ENCODE measurements at regions not wholly inside any gene's neighbourhood (a gene's known extent, or its start where the extent isn't known, plus 50 kb on each side); places are given as distances from the start of the nearest gene placed in this dataset.

GRCh38 chr9:99699396-99699795, 122.3 kb upstream of the NR4A3 start:
- no peak for DNase-seq

GRCh38 chr9:99712214-99712613, 109.5 kb upstream of the NR4A3 start:
- DNase-seq, result no peak

- DNase-seq, result no peak
Observed at GRCh38 chr9:99713838-99714306, 107.8 kb upstream of the NR4A3 start.

GRCh38 chr9:99718631-99719030, 103.1 kb upstream of the NR4A3 start:
- DNase-seq, result no peak

GRCh38 chr9:99720455-99721050, 101.1 kb upstream of the NR4A3 start:
- no peak for DNase-seq

- DNase-seq, result no peak
Observed at GRCh38 chr9:99721898-99722297, 99.8 kb upstream of the NR4A3 start.

- DNase-seq, result no peak
Observed at GRCh38 chr9:99722877-99723276, 98.8 kb upstream of the NR4A3 start.

GRCh38 chr9:99724640-99725039, 97.0 kb upstream of the NR4A3 start:
- DNase-seq, result no peak

- no peak for DNase-seq
Observed at GRCh38 chr9:99725852-99726251, 95.8 kb upstream of the NR4A3 start.

- no peak for DNase-seq
Observed at GRCh38 chr9:99726758-99727157, 94.9 kb upstream of the NR4A3 start.

- no peak for DNase-seq
Observed at GRCh38 chr9:99730062-99730461, 91.6 kb upstream of the NR4A3 start.

- DNase-seq, result no peak
Observed at GRCh38 chr9:99731950-99732349, 89.7 kb upstream of the NR4A3 start.

GRCh38 chr9:99732715-99733114, 89.0 kb upstream of the NR4A3 start:
- no peak for DNase-seq

GRCh38 chr9:99735041-99735440, 86.6 kb upstream of the NR4A3 start:
- no peak for DNase-seq

- DNase-seq, result no peak
Observed at GRCh38 chr9:99736291-99736690, 85.4 kb upstream of the NR4A3 start.

- no peak for DNase-seq
Observed at GRCh38 chr9:99737649-99738048, 84.0 kb upstream of the NR4A3 start.

- no peak for DNase-seq
Observed at GRCh38 chr9:99743006-99743405, 78.7 kb upstream of the NR4A3 start.

- no peak for DNase-seq
Observed at GRCh38 chr9:99743455-99743854, 78.2 kb upstream of the NR4A3 start.

GRCh38 chr9:99744132-99744531, 77.6 kb upstream of the NR4A3 start:
- DNase-seq, result no peak

GRCh38 chr9:99745085-99745484, 76.6 kb upstream of the NR4A3 start:
- no peak for DNase-seq

GRCh38 chr9:99746406-99746805, 75.3 kb upstream of the NR4A3 start:
- DNase-seq, result no peak

GRCh38 chr9:99748266-99748665, 73.4 kb upstream of the NR4A3 start:
- no peak for DNase-seq

- no peak for DNase-seq
Observed at GRCh38 chr9:99748676-99749075, 73.0 kb upstream of the NR4A3 start.

GRCh38 chr9:99749641-99750040, 72.0 kb upstream of the NR4A3 start:
- DNase-seq, result no peak

GRCh38 chr9:99750526-99750925, 71.2 kb upstream of the NR4A3 start:
- no peak for DNase-seq

Data from renal pelvis (tissue), 1 donor.